HG03457 (cell line): ENCODE measurements at regions not wholly inside any gene's neighbourhood (a gene's known extent, or its start where the extent isn't known, plus 50 kb on each side); places are given as distances from the start of the nearest gene placed in this dataset.

Source experiments
- ATAC-seq: cut with Tn5 transposase; IDR thresholded peaks from one replicate; pipeline ENCODE4 v1.9.1; 2021; ENCODE audit warnings: moderate number of reproducible peaks; ENCODE audit not compliant: unreplicated experiment

DNA sequence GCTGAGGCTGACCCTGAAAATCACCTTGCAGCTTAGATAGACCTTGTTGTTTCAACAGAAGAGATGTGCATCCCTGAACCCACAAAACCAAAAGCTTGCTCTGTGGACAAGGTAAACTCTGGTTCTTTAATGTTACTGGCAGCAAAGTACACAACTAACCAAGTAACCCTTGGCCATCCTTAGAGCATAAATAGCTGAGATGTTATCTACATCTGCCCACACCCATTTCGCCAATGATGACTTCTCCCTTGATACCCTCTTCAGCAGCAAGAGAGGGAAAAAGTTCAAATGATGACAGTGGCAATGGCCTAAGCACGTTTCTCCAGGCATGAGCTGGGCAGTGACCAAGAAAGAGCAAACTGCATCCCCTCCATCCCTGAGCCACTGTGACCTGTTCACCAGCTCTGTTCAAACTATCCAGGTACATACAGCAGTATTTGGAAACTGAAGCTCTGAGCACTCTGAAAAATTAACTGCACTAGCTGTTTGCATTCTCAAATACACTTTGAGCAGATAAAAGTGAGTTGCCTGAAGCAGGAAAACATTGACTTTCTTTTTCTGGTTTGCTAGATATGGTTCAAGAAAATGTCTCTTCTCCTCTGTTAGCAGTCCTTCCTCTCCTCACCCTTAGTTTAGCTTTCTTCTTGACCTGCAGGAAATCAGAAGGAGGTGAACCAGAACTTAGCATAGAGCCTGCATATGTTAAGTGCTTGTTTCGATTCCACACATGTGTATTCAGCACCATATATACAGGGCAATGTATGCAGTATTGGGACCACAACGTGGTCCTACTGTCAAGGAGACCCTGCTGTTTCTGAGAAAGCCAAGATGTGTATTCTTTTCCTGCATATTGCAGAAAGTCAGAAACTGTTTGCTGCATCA, 231.7 kb downstream of the FOXO1 start:
- no peak for ATAC-seq

GRCh38 chr13:40438022-40438680, 228.3 kb downstream of the FOXO1 start:
- no peak for ATAC-seq

GRCh38 chr13:40438999-40439797, 227.2 kb downstream of the FOXO1 start:
- ATAC-seq, result no peak

- no peak for ATAC-seq
Observed at GRCh38 chr13:40439928-40440327, 226.5 kb downstream of the FOXO1 start.

- ATAC-seq, result no peak
Observed at GRCh38 chr13:40440990-40441820, 225.2 kb downstream of the FOXO1 start.

GRCh38 chr13:40442231-40442630, 224.2 kb downstream of the FOXO1 start:
- ATAC-seq, result no peak

GRCh38 chr13:40442826-40443225, 223.6 kb downstream of the FOXO1 start:
- no peak for ATAC-seq

DNA sequence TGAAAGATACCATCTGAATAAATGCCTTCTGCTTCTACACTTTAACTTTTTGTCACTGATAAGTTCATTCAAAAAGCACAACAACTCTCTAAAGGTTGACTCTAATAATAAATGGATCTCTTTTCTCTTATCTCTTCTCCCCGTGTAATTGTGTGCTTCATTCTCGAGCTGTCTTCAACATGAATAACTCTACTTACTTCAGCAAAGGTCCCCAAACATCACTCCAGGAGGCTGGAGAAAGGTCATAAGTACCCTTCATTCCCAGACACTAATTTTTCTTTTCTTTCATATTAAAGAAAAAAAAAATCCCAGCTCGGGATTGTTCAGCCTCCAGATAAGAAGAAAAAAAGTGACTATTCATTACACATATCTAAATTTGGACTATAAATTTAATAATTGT, 222.2 kb downstream of the FOXO1 start:
- ATAC-seq, result no peak

DNA sequence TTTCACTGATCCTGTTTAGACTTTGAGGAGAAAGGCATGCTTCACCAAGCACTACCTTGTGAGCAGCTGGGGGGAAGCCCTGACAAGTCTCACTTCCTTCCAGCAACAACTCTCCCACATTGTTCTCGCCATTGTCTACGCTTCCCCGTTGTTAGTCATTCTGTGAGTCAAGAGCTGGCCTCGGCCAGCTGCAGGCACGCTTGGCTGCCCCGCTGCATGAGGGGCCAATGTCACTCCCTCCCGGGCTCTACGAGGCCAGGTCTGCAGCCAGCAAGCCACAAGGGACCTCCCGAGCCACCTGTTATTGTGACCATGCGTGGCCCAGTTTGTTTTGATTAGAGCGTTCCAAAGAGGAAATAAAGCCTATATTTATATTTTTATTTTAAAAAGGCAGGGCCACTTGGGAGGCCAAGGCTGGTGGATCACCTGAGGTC, 220.9 kb downstream of the FOXO1 start:
- peak; percentile 97 for ATAC-seq

- ATAC-seq, result no peak
Observed at GRCh38 chr13:40446365-40446764, 220.1 kb downstream of the FOXO1 start.

GRCh38 chr13:40447857-40448256, 218.6 kb downstream of the FOXO1 start:
- ATAC-seq, result no peak

- ATAC-seq, result no peak
Observed at GRCh38 chr13:40452038-40452666, 214.3 kb downstream of the FOXO1 start.

DNA sequence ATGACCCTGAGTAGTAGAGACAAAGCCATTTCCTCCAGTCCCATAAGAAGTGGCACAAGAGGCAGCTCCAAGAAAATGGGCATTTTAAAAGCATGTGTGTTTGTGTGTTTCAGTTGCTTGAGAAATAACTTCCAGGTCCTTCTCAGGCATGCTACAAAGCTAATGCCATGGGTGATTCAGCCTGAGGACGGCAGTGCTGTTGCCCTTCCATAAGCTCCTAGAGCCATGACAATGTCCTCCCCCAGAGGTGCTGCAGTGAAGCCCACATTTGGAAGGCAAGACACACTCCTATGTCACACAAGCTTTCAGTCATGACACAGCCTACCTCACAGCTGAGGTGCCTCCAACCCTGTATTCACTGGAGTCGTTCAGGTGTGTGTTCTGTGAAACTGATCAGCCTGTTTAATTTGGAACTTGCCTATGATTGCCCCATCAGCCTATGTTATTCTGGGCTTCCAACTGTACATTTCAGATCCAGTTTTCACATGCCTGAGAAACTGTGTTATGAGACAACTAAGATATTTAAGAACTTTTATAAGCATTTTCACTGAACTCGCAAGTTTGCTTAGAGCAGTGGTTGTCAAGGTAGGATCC, 213.6 kb downstream of the FOXO1 start:
- ATAC-seq, result no peak

DNA sequence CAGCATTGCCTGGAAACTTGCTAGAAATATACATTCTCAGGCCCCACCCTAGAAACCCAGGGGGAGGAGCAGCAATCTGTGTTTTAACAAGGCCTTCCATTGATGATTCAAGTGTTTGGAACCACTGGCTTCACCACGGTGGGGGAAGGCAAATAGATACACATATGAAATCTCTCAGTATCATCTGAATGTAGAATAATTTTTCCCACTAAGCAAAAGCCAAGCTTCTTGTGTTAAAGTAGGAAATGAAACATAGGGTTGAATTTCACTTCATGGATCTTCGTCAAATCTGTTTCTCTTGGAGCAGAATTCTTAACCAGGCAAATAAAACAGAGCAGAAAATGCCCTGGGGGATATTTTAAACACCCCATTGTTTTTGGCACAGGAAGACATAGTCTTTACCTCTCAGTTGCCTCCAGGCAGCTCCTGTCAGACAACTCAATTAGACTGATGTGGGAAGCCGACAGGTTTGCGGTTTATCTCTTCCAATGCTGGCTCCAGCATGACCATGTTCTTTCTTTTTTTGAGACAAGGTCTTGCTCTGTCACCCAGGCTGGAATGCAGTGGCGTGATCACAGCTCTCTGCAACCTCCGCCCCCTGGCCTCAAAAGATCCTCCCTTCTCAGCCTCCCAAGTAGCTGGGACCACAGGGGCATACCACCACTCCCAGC, 213.0 kb downstream of the FOXO1 start:
- ATAC-seq, result no peak

GRCh38 chr13:40456397-40456953, 210.0 kb downstream of the FOXO1 start:
- ATAC-seq, result no peak

- ATAC-seq, result no peak
Observed at GRCh38 chr13:40456979-40457553, 209.4 kb downstream of the FOXO1 start.

- ATAC-seq, result no peak
Observed at GRCh38 chr13:40457929-40458719, 208.3 kb downstream of the FOXO1 start.

GRCh38 chr13:40458720-40458990, 207.8 kb downstream of the FOXO1 start:
- no peak for ATAC-seq
